ENCODE measurements at regions not wholly inside any gene's neighbourhood (a gene's known extent, or its start where the extent isn't known, plus 50 kb on each side); places are given as distances from the start of the nearest gene placed in this dataset.
"Not testable (repeated sequence)": the region's sequence is repeated elsewhere in the genome, so short reads cannot be mapped to it uniquely, and the experiment has no call there.

DNA sequence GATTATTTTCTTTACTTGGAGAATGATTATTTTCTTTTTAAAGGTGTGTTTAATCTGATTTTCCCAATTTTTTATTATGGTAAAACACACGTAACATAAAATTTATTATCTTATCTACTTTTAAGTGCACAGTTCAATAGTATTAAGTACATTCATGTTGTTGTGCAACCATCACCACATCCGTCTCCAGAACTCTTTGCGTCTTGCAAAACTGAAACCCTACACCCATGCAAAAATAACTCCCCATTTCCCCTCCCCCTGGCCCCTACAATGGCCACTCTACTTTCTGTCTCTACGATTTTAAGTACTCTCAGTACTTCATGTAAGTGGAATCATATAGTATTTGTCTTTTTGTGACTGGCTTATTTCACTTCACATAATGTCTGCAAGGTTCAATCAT, 230.7 kb downstream of the SATB1 start:
- no peak for DNase-seq (ENCODE audit: low read depth in 1 of 2, low spot score in 1 of 2)

- DNase-seq (ENCODE audit: low read depth in 1 of 2, low spot score in 1 of 2), result no peak
Measured at GRCh38 chr3:18190646-18191045, 234.5 kb downstream of the SATB1 start.

GRCh38 chr3:18189282-18190050, 235.7 kb downstream of the SATB1 start:
- DNase-seq (ENCODE audit: low read depth in 1 of 2, low spot score in 1 of 2), result no peak

GRCh38 chr3:18188491-18188890, 236.6 kb downstream of the SATB1 start:
- no peak for DNase-seq (ENCODE audit: low read depth in 1 of 2, low spot score in 1 of 2)

GRCh38 chr3:18185624-18186023, 239.5 kb downstream of the SATB1 start:
- DNase-seq (ENCODE audit: low read depth in 1 of 2, low spot score in 1 of 2), result no peak

GRCh38 chr3:18182923-18183322, 242.2 kb downstream of the SATB1 start:
- not testable (repeated sequence) for DNase-seq (ENCODE audit: low read depth in 1 of 2, low spot score in 1 of 2)

- no peak for DNase-seq (ENCODE audit: low read depth in 1 of 2, low spot score in 1 of 2)
Measured at GRCh38 chr3:18179521-18179920, 245.6 kb downstream of the SATB1 start.

DNA sequence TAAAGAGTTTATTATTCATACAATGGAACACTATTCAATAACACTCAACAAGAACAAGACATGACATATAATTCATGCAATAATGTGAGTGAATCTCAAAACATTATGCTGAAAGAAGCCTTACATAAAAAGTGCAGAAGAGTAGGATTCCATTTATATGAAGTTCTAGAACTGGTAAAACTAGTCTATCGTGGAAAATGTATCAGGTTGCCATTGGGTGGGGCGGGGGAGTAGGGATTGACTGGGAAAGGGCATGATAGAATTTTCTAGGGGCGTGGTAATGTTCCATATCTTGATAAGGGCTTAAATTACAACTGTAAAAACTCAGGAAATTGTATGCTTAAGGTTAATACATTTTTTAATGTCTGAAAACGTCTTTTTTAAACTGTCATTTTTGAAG, 247.9 kb downstream of the SATB1 start:
- DNase-seq (ENCODE audit: low read depth in 1 of 2, low spot score in 1 of 2), result no peak

DNA sequence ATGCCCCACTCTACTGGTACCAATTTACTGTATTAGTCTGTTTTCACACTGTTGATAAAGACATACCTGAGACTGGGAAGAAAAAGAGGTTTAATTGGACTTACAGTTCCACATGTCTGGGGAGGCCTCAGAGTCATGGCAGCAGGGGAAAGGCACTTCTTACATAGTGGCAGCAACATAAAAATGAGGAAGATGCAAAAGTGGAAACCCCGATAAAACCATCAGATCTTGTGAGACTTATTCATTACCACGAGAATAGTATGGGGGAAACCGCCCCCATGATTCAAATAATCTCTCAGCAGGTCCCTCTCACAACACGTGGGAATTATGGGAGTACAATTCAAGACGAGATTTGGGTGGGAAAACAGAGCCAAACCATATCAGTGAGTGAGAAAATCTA, 251.2 kb downstream of the SATB1 start:
- DNase-seq (ENCODE audit: low read depth in 1 of 2, low spot score in 1 of 2), result not testable (repeated sequence)

DNA sequence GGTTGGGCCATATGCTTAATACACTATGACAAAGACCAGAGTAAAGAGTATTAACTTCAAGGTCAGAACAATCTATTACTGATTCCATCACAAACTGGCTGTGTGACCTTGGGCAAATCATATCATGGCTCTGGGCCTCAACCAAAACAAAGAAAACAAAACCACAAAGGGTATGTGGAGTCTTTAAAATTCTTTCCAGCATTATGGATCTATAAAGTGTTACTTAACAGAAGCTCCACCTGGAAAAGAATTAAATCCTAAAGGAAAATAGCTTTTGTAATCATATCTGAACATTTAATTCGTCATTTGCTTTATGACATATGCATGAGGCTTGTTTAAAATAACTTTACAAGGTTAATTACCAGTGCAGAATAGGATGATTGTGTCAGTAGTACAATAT, 265.5 kb downstream of the SATB1 start:
- DNase-seq (ENCODE audit: low read depth in 1 of 2, low spot score in 1 of 2), result no peak

- no peak for DNase-seq (ENCODE audit: low read depth in 1 of 2, low spot score in 1 of 2)
Measured at GRCh38 chr3:18153571-18154173, 271.5 kb downstream of the SATB1 start.

DNA sequence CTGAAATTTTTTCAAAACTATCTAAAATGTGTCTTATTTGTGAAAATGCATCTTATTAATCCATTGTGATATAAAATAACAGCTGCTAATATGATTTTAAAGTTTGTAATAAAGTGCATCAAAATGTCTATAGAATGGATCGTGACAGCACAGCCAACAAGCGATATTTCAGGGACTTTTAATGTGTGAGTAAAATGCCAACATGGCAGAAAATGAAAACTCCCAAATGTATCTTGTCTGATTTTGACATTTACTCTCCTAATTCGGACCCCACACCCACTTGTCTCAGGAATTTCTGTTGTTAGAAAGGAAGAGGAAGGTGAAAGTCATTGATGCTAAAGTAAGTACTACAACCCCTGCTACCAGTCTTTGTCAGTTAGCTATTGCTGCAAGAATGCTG, 273.9 kb downstream of the SATB1 start:
- no peak for DNase-seq (ENCODE audit: low read depth in 1 of 2, low spot score in 1 of 2)

DNA sequence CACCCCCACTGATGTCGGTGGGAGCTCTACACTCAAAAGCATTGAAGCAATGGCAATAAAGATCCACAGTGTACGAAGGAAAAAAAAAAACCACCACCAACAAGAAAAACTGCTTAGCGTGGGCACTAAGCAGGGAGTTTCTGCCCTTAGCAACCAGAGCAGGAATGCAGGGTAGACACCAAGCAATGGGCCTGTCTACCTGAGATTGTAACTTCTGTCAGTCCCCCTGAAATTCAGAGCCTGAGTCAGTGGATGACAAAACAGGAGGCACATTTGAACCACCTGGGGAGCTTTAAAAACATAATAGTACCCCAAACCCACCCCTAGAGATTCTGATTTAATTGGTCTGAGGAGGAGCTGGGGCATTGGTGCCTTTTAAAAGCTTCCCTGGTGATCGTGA, 275.2 kb downstream of the SATB1 start:
- no peak for DNase-seq (ENCODE audit: low read depth in 1 of 2, low spot score in 1 of 2)

GRCh38 chr3:18149386-18149785, 275.8 kb downstream of the SATB1 start:
- no peak for DNase-seq (ENCODE audit: low read depth in 1 of 2, low spot score in 1 of 2)

DNA sequence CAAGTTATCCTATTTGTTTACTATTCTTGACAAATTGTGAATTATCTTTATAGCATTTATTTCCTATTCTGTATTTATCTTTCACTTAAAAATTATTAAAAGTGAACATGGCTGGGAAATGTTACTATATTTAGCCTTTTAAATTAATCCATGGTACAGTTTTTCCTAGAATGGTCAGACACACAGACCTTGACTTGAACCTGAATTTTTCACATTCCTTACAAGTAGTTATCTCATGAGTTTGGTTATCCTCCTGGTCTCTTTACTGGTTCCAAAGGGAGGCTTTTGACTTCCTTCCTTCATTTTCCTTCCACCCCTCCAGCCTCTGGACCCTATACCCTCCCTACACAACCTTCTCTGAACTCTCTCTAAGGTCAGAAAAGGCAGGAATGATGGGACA, 280.6 kb downstream of the SATB1 start:
- no peak for DNase-seq (ENCODE audit: low read depth in 1 of 2, low spot score in 1 of 2)

DNA sequence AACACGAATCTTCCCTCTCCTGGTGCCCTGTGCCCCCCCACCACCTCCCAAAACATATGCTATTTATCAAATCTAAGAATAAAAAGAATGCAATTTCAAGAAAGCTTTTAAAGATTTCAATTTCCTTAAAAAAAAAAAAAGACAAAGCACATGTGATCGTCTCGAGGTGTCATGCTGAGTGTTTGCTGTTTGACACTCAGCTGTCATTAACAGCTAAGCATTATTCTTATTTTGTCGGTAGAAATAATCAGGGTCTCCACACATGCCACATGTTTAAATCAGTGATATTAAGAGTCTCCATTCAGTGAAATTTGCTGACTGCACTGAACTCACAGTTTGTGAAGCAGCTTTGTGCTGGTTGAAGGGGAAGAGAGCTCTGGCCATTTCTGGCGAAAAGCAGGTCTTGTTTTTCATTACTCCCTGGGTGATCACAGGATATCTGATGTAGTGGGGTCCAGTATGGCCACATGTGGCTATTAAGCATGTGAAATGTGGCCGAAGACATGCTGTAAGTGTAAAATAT, 281.8 kb downstream of the SATB1 start:
- DNase-seq (ENCODE audit: low read depth in 1 of 2, low spot score in 1 of 2), result no peak

- DNase-seq (ENCODE audit: low read depth in 1 of 2, low spot score in 1 of 2), result no peak
Measured at GRCh38 chr3:18137958-18138357, 287.2 kb downstream of the SATB1 start.

- DNase-seq (ENCODE audit: low read depth in 1 of 2, low spot score in 1 of 2), result no peak
Measured at GRCh38 chr3:18135060-18135814, 289.9 kb downstream of the SATB1 start.

GRCh38 chr3:18134386-18135059, 290.6 kb downstream of the SATB1 start:
- no peak for DNase-seq (ENCODE audit: low read depth in 1 of 2, low spot score in 1 of 2)

DNA sequence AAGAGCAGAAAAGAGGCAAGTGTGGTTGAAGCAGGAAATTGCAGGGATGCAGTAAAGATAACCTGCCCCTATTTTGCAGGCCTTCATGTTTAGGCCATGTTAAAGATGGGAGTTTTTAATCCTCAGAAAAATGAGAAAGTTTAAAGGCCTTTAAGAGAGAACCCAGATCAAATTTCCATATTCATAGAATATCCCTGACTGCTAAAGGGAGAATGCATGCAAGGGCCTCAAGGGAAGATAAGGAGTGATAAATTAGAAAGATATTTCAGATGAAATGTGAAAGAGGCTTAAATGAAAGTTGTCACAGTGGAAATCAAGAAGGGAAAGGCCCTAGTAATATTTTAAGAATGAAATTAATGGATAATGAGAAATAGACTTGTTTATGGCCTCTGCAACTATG, 292.1 kb downstream of the SATB1 start:
- DNase-seq (ENCODE audit: low read depth in 1 of 2, low spot score in 1 of 2), result no peak

DNA sequence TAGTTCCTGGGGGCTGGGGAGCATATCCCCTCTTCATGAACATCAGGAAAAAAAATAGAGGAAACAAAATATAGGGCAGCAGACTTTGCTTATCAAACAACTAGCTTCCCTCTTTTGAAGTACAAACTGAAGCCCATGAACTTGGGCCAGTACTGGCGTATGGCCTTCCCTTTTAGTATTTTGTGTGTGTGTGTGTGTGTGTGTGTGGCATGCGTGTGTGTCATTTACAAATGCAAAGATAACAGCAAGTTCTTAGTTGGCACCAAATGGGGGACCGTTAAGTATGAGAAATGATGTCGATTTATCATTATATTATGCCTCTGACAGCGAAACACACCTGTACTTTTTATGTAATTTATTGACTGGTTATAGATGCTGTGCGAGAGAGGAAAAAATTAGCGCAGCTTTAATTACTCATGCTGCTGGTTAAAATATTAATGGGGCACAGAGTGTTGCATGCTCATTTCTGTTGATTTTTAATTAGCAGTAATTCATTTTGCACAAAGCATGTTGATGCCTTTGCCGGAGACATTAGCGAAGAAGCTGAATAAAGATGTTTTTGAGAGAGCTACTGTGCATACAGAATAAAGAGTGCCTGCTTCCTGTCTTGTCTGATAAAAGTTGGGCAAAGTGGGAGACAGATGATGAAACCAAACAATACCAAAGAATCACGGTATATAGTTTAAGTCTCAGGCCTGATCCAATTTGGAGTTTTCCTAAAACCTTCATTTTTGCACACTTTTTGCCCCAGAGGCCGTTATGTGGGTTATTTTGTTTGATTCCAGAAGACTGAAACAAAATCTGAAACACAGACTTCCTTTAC, 297.1 kb downstream of the SATB1 start:
- no peak for DNase-seq (ENCODE audit: low read depth in 1 of 2, low spot score in 1 of 2)

All from activated CD4-positive, alpha-beta T cell treated with anti-CD3 and anti-CD28 coated beads, Interleukin-2, amount 50 U/mL, for 24 hours (primary cell).